ENCODE measurements at regions not wholly inside any gene's neighbourhood (a gene's known extent, or its start where the extent isn't known, plus 50 kb on each side); places are given as distances from the start of the nearest gene placed in this dataset.

GRCh38 chr18:46343456-46343855, 239.3 kb downstream of the HAUS1 start:
- H3K4me1 Mint-ChIP-seq = peaks cover 25% of the 10 kb centered on the region

GRCh38 chr18:46343931-46344372, 239.8 kb downstream of the HAUS1 start:
- Mint-ChIP-seq H3K27ac (no peak overlapping the region), H3K36me3 (no peaks in the 10 kb centered on the region), H3K27me3 (peaks cover 5% of the 10 kb centered on the region), H3K9me3 (no peaks in the 10 kb centered on the region), H3K4me3 (peak overlapping the region; percentile 6), H3K4me1 (peaks cover 21% of the 10 kb centered on the region)
- peak; percentile 65 for DNase-seq

More at GRCh38 chr18:46343456-46343855, 239.3 kb downstream of the HAUS1 start:
- no peaks in the 10 kb centered on the region for H3K9me3 Mint-ChIP-seq
- no peak for DNase-seq
- H3K27ac Mint-ChIP-seq = no peak overlapping the region
- H3K4me3 Mint-ChIP-seq = no peak overlapping the region
- H3K27me3 Mint-ChIP-seq = peaks cover 10% of the 10 kb centered on the region
- H3K36me3 Mint-ChIP-seq = no peaks in the 10 kb centered on the region

GRCh38 chr18:46344416-46345180, 240.4 kb downstream of the HAUS1 start:
- no peaks in the 10 kb centered on the region for H3K9me3 Mint-ChIP-seq
- DNase-seq = no peak
- H3K4me1 Mint-ChIP-seq = peaks cover 19% of the 10 kb centered on the region
- H3K36me3 Mint-ChIP-seq = no peaks in the 10 kb centered on the region
- no peak overlapping the region for H3K4me3 Mint-ChIP-seq
- no peaks in the 10 kb centered on the region for H3K27me3 Mint-ChIP-seq
- H3K27ac Mint-ChIP-seq = no peak overlapping the region

DNA sequence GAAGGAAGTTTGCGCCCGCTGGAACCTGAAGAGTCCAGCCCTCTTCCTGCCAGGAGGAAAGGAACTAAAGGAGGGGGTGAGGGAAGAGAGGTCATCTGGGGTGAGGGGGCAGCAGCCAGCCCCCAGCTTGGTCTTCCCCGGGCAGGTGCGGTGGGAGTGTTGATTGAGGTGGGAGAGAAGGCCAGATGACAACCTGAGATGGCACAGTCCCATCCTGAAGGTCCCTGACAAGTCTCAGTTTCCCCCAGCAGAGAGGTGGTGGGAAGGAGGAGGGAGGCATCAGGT, 240.9 kb downstream of the HAUS1 start:
- Mint-ChIP-seq H3K27ac (no peak overlapping the region), H3K9me3 (no peaks in the 10 kb centered on the region), H3K27me3 (no peaks in the 10 kb centered on the region), H3K4me1 (peaks cover 19% of the 10 kb centered on the region), H3K4me3 (no peak overlapping the region), H3K36me3 (no peaks in the 10 kb centered on the region)
- DNase-seq = no peak

DNA sequence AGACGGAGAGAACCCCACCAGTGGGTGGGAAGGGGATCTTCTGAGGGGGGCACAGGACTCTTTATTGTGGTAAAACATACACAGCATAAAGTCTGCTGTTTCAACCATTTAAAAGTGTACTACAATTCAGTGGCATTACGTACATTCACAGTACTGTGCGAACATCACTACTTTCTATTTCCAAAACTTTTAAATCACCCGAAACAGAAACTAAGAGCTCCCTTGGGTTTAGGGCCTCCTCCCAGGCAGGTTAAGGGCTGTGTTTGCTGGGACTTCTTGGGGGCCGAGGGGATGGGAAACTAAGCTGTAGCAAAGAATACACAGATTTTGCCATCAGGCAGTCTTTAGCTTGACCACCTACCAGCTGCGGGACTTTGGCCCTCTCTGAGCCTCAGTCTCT, 242.0 kb downstream of the HAUS1 start:
- H3K4me3 Mint-ChIP-seq = no peak overlapping the region
- no peak for DNase-seq
- H3K27me3 Mint-ChIP-seq = no peaks in the 10 kb centered on the region
- H3K27ac Mint-ChIP-seq = no peak overlapping the region
- no peaks in the 10 kb centered on the region for H3K36me3 Mint-ChIP-seq
- peaks cover 19% of the 10 kb centered on the region for H3K4me1 Mint-ChIP-seq
- H3K9me3 Mint-ChIP-seq = no peaks in the 10 kb centered on the region

DNA sequence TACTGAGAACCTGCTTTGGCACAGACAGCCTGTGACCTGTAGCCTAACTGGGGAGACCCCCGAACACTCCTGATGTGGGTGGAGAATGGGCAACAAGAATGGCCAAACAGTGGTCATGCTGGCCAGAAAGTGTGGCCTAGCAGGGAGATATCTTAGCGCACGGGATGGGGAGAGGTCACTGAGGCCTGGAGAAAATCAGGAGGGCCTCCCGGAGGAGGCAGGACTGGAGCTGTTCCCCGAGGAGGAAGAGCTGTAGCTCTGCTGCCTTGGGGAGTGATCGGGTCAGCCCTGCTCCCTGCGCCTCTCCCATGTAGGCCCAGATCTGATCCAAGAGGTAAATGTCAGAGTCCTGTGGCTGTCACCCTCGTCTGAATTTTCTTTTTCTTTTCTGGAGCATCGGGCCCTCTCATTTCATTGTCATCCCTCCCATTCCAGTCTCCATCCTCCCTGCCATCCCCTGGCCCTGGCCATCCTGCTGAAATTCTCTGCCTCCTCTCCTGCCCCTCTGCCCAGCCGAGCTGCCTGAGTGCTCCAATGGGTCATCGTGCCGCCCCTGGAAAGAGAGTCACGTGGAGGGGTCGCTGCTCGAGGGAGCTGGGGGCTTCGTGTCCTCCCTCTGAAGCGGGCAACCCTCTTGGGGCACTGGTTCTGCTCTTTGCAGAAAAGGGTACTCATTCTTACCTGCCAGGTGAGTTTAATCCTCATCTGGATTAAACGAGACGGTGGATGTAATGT, 242.9 kb downstream of the HAUS1 start:
- Mint-ChIP-seq H3K27me3 (no peaks in the 10 kb centered on the region), H3K4me1 (peaks cover 19% of the 10 kb centered on the region), H3K36me3 (no peaks in the 10 kb centered on the region), H3K27ac (no peak overlapping the region), H3K4me3 (no peak overlapping the region), H3K9me3 (no peaks in the 10 kb centered on the region)
- DNase-seq = no peak

GRCh38 chr18:46350598-46351159, 246.5 kb downstream of the HAUS1 start:
- no peaks in the 10 kb centered on the region for H3K36me3 Mint-ChIP-seq

GRCh38 chr18:46352520-46353250, 248.5 kb downstream of the HAUS1 start:
- H3K9me3 Mint-ChIP-seq = no peaks in the 10 kb centered on the region
- H3K27ac Mint-ChIP-seq = no peak overlapping the region
- no peaks in the 10 kb centered on the region for H3K27me3 Mint-ChIP-seq

More at GRCh38 chr18:46350598-46351159, 246.5 kb downstream of the HAUS1 start:
- H3K27ac Mint-ChIP-seq = no peak overlapping the region
- DNase-seq = no peak
- no peaks in the 10 kb centered on the region for H3K27me3 Mint-ChIP-seq
- peaks cover 11% of the 10 kb centered on the region for H3K4me1 Mint-ChIP-seq
- no peak overlapping the region for H3K4me3 Mint-ChIP-seq
- H3K9me3 Mint-ChIP-seq = no peaks in the 10 kb centered on the region

DNA sequence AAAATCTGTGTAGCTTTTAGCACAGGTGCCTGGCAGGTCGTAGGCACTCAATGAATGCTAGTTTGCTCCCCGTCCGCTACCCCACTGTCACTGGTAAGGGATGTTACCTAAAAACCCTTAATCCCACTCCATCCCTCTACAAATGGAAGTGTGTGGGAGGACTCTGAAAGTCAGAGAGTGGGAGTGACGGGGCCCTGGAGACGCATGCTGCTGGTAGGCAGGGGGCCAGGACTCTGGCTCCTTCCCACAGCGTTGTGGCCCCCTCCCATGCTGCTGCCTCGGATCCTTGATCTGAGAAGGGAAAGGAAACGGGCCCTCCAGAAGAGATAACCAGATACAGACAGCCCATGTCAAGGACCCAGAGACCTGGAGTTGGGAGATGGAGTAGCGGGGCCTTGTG, 249.3 kb downstream of the HAUS1 start:
- H3K4me1 Mint-ChIP-seq = peaks cover 5% of the 10 kb centered on the region
- H3K4me3 Mint-ChIP-seq = no peak overlapping the region
- no peaks in the 10 kb centered on the region for H3K27me3 Mint-ChIP-seq
- H3K27ac Mint-ChIP-seq = no peak overlapping the region
- no peaks in the 10 kb centered on the region for H3K36me3 Mint-ChIP-seq
- no peaks in the 10 kb centered on the region for H3K9me3 Mint-ChIP-seq
- no peak for DNase-seq

More at GRCh38 chr18:46352520-46353250, 248.5 kb downstream of the HAUS1 start:
- DNase-seq = no peak
- H3K4me3 Mint-ChIP-seq = no peak overlapping the region
- H3K36me3 Mint-ChIP-seq = no peaks in the 10 kb centered on the region
- H3K4me1 Mint-ChIP-seq = peaks cover 5% of the 10 kb centered on the region

GRCh38 chr18:46356278-46357033, 252.3 kb downstream of the HAUS1 start:
- H3K27me3 Mint-ChIP-seq = no peaks in the 10 kb centered on the region
- no peaks in the 10 kb centered on the region for H3K9me3 Mint-ChIP-seq
- DNase-seq = no peak
- no peaks in the 10 kb centered on the region for H3K36me3 Mint-ChIP-seq
- no peak overlapping the region for H3K4me3 Mint-ChIP-seq
- H3K4me1 Mint-ChIP-seq = peaks cover 5% of the 10 kb centered on the region
- peak overlapping the region; percentile 8 for H3K27ac Mint-ChIP-seq

DNA sequence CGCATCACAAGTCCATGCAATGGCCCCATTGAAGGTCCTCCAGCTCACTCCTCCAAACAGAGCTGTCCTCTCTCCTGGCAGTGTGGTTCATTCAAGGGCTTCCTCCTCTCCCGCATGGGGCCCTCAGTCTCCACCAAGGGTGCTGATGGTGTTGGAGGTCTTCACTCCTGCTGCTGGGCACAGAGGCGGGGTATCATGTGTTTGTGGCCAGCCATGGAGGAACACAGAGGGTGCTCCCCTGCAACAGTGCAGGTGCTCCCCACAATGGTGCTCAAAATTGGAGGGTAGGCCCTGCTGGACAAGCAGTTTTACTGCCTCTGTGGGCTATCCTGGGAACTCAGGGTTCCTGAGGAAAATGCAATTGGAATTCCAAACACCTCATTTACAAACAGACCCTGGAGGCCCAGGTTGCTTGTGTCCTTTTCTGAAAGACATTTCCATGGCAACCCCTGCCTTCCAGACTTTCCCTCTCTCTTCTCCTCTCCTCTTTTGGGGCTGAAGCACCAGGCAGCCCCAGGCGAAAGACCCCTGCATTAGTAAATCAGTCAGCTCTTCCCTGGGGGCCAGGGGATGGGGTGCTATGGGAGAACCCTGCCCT, 256.0 kb downstream of the HAUS1 start:
- Mint-ChIP-seq H3K9me3 (no peaks in the 10 kb centered on the region), H3K27me3 (no peaks in the 10 kb centered on the region), H3K27ac (no peak overlapping the region), H3K4me1 (no peaks in the 10 kb centered on the region), H3K36me3 (no peaks in the 10 kb centered on the region), H3K4me3 (no peak overlapping the region)
- no peak for DNase-seq

DNA sequence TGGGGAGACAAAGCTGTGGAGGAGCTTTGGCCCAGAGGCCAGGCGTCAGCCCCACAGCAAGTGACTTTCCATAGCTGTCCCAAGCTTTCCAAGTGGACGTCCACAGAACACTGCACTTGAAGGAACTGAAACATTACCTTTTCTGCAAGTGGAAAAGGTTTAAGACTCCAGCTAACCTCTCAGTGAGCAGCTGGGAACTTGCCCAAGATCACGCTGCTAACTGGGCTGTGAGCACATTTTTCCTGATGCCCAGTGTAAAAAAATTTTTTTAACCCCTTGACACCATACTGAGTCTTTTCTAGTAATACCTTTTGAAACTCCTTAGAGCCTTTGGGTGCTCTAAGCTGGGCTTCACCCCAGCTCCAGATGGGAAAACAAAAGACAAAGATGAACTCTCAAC, 256.7 kb downstream of the HAUS1 start:
- no peak for DNase-seq

GRCh38 chr18:46362533-46362932, 258.3 kb downstream of the HAUS1 start:
- Mint-ChIP-seq H3K27me3 (no peaks in the 10 kb centered on the region), H3K36me3 (no peaks in the 10 kb centered on the region), H3K27ac (no peak overlapping the region), H3K4me3 (no peak overlapping the region), H3K9me3 (no peaks in the 10 kb centered on the region), H3K4me1 (no peaks in the 10 kb centered on the region)
- no peak for DNase-seq

More for the DNA sequence above, 256.7 kb downstream of the HAUS1 start:
- H3K4me3 Mint-ChIP-seq = no peak overlapping the region
- no peaks in the 10 kb centered on the region for H3K27me3 Mint-ChIP-seq
- no peaks in the 10 kb centered on the region for H3K36me3 Mint-ChIP-seq
- no peaks in the 10 kb centered on the region for H3K9me3 Mint-ChIP-seq
- no peaks in the 10 kb centered on the region for H3K4me1 Mint-ChIP-seq
- no peak overlapping the region for H3K27ac Mint-ChIP-seq

DNA sequence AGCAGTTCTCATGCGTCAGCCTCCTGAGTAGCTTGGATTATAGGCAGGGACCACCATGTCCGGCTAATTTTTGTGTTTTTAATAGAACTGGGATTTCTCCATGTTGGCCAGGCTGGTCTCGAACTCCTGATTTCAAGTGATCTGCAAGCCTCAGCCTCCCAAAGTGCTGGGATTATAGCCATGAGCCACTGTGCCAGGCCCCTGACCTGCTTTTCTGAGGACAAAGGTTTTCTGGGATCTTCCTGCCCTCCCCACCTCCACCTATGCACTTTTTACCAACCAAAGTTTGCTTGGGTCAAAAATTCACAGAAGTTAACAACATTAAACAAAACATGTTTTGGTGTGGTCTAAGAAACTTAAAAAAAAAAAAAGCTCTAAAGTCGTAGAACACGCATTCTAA, 259.9 kb downstream of the HAUS1 start:
- Mint-ChIP-seq H3K4me3 (no peak overlapping the region), H3K9me3 (no peaks in the 10 kb centered on the region), H3K27me3 (no peaks in the 10 kb centered on the region), H3K4me1 (no peaks in the 10 kb centered on the region), H3K27ac (no peak overlapping the region), H3K36me3 (no peaks in the 10 kb centered on the region)
- DNase-seq = no peak
